ENCODE measurements at regions not wholly inside any gene's neighbourhood (a gene's known extent, or its start where the extent isn't known, plus 50 kb on each side); places are given as distances from the start of the nearest gene placed in this dataset.

GRCh38 chr2:48885841-48886240 is 130.3 kb upstream of the LHCGR start:
- Histone ChIP-seq H3K4me3 (no peak overlapping the region), H3K27me3 (no peaks in the 10 kb centered on the region), H3K27ac (no peak overlapping the region), H3K9me3 (replicated peaks in 1 of 3) (no peaks in the 10 kb centered on the region), H3K36me3 (replicated peaks in 1 of 2) (no peaks in the 10 kb centered on the region), H3K4me1 (replicated peaks in 1 of 2) (no peaks in the 10 kb centered on the region)
- no peak for TF ChIP-seq CTCF (IDR thresholded peaks at IDR 0.05)
- TF ChIP-seq POLR2A (IDR thresholded peaks at IDR 0.05): no peak
- WGBS, 4 donors: 75 to 94% (median 81%) methylated on average over 1 of the region's 1 CpG
- DNase-seq: no peak
- intact Hi-C loops (cut with DNase I): no loop called here

DNA sequence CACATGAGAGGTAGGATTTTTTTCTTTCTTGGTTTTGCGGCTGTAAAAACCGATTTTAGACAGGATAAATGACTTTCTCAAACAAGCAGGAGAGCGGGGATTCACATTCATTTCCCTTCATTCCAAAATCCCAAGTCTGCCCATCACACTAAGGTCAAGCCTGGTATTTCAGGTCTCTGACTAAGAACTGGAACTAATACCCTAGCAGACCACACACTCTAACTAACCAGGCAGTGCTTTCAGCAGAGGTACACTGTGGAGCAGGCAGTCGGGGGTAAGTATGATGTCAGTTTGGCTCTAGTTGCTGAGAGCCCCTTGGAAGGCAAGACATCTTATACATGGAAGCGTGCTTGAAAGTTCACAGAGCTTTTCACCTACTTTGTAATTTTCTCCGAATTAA is 128.1 kb upstream of the LHCGR start:
- intact Hi-C loops (cut with DNase I): no loop called here
- WGBS, 4 donors: 65 to 83% (median 71%) methylated on average over 6 of the region's 6 CpGs
- H3K36me3 ChIP-seq (replicated peaks in 1 of 2): no peaks in the 10 kb centered on the region
- H3K4me3 ChIP-seq: no peak overlapping the region
- DNase-seq: no peak
- H3K4me1 ChIP-seq (replicated peaks in 1 of 2): no peaks in the 10 kb centered on the region
- H3K9me3 ChIP-seq (replicated peaks in 1 of 3): no peaks in the 10 kb centered on the region
- TF ChIP-seq POLR2A (IDR thresholded peaks at IDR 0.05) (no peak), CTCF (IDR thresholded peaks at IDR 0.05) (no peak)
- no peaks in the 10 kb centered on the region for H3K27me3 ChIP-seq
- no peak overlapping the region for H3K27ac ChIP-seq

GRCh38 chr2:48874282-48874681 is 118.8 kb upstream of the LHCGR start:
- intact Hi-C loops (cut with DNase I): no loop called here
- Histone ChIP-seq H3K4me1 (replicated peaks in 1 of 2) (no peaks in the 10 kb centered on the region), H3K4me3 (no peak overlapping the region), H3K36me3 (replicated peaks in 1 of 2) (no peaks in the 10 kb centered on the region), H3K9me3 (replicated peaks in 1 of 3) (no peaks in the 10 kb centered on the region), H3K27me3 (no peaks in the 10 kb centered on the region), H3K27ac (no peak overlapping the region)
- no peak for DNase-seq
- TF ChIP-seq POLR2A (IDR thresholded peaks at IDR 0.05) (no peak), CTCF (IDR thresholded peaks at IDR 0.05) (no peak)
- WGBS, 4 donors: 84 to 89% (median 87%) methylated on average over 2 of the region's 2 CpGs

- no peak overlapping the region for H3K27ac ChIP-seq
- intact Hi-C loops (cut with DNase I): no loop called here
- no peaks in the 10 kb centered on the region for H3K4me1 ChIP-seq (replicated peaks in 1 of 2)
- no peak for TF ChIP-seq CTCF (IDR thresholded peaks at IDR 0.05)
- no peaks in the 10 kb centered on the region for H3K36me3 ChIP-seq (replicated peaks in 1 of 2)
- H3K4me3 ChIP-seq: no peak overlapping the region
- no peaks in the 10 kb centered on the region for H3K27me3 ChIP-seq
- 76 to 92% (median 88%) methylated on average over 1 of the region's 1 CpG for WGBS, 4 donors
- no peaks in the 10 kb centered on the region for H3K9me3 ChIP-seq (replicated peaks in 1 of 3)
- no peak for DNase-seq
These were observed 118.1 kb upstream of the LHCGR start for GRCh38 chr2:48873666-48874065.

Measured in adrenal gland (tissue), 9 donors.